ENCODE measurements at regions not wholly inside any gene's neighbourhood (a gene's known extent, or its start where the extent isn't known, plus 50 kb on each side); places are given as distances from the start of the nearest gene placed in this dataset.
A peak's percentile ranks its signal among the peaks of the same experiment; 100 is the strongest.
"Not testable (repeated sequence)": the region's sequence is repeated elsewhere in the genome, so short reads cannot be mapped to it uniquely, and the experiment has no call there.

DNA sequence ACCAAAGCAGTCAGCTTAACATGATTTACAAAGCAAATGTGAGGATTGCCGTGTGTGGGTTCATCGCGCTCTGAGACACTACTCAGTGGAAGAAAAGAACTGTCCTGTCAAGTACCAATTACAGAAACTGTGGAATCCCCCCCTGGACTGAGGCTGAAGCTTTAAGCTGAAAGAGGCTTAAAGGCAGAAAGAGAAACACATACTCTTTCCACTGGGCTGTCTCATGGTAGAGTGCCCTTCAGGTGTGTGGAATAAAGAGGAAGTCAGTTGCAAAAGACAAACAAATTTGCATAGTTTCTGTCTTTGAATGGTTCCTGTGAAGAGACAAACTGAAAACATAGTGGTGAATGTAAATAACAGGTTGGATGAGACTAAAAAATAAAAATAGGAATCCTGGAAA, 560.4 kb upstream of the SYNCRIP start:
- intact Hi-C loops (cut with DNase I) = no loop called here
- Histone ChIP-seq H3K4me1 (replicated peaks) (no peaks in the 10 kb centered on the region), H3K9me3 (no peaks in the 10 kb centered on the region), H3K36me3 (no peaks in the 10 kb centered on the region), H3K4me3 (no peak overlapping the region), H3K27me3 (replicated peaks; ENCODE audit: insufficient read depth) (no peaks in the 10 kb centered on the region), H3K27ac (no peak overlapping the region)
- DNase-seq (ENCODE audit: low spot score) = no peak
- TF ChIP-seq POLR2AphosphoS5 (IDR thresholded peaks at IDR 0.05) (no peak), POLR2A (IDR thresholded peaks at IDR 0.05) (no peak)
- TF ChIP-seq, protein P1, sequence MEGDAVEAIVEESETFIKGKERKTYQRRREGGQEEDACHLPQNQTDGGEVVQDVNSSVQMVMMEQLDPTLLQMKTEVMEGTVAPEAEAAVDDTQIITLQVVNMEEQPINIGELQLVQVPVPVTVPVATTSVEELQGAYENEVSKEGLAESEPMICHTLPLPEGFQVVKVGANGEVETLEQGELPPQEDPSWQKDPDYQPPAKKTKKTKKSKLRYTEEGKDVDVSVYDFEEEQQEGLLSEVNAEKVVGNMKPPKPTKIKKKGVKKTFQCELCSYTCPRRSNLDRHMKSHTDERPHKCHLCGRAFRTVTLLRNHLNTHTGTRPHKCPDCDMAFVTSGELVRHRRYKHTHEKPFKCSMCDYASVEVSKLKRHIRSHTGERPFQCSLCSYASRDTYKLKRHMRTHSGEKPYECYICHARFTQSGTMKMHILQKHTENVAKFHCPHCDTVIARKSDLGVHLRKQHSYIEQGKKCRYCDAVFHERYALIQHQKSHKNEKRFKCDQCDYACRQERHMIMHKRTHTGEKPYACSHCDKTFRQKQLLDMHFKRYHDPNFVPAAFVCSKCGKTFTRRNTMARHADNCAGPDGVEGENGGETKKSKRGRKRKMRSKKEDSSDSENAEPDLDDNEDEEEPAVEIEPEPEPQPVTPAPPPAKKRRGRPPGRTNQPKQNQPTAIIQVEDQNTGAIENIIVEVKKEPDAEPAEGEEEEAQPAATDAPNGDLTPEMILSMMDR (IDR thresholded peaks at IDR 0.05) = no peak
- 88% methylated on average over 3 of the region's 3 CpGs for WGBS

DNA sequence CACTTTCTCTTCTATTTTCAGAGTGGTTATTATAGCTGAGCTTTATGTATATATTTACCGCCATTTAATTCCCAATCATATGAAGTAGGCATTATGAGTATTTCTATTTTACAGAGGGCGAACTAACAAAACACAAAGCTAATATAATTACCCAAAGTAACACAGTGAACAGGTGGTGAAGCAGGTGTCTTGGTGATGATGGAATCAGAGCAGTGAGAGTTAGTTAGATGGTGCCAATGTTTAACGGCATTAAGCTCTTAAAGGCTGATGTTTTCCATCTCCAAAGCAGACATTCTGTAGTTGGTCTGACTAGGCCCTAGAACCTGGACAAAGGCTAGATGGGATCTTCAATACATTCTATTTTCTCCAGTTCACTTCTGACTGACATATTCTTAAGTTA, 551.1 kb upstream of the SYNCRIP start:
- WGBS = 85% methylated on average over 3 of the region's 3 CpGs
- DNase-seq (ENCODE audit: low spot score) = no peak
- no peak for TF ChIP-seq POLR2AphosphoS5 (IDR thresholded peaks at IDR 0.05)
- TF ChIP-seq POLR2A (IDR thresholded peaks at IDR 0.05) = no peak
- TF ChIP-seq, protein P1 (IDR thresholded peaks at IDR 0.05) = no peak

DNA sequence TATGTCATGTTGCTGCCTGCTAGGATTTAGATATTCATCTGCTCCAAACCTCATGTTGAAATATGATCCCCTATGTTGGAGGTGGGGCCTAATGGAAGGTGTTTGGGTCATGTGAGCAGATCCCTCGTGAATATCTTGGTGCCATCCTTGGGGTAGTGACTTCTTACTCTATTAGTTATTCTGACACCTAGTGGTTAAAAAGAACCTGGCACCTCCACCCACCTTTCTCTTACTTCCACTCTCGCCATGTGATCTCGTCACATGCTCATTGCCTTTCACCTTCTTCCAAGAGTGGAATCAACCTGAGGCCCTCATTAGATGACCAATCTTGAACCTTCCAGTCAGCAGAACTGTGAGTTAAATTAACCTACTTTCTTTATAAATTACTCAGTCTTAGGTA, 549.4 kb upstream of the SYNCRIP start:
- no peaks in the 10 kb centered on the region for H3K9me3 ChIP-seq
- no peak overlapping the region for H3K27ac ChIP-seq
- H3K36me3 ChIP-seq = no peaks in the 10 kb centered on the region
- H3K27me3 ChIP-seq (replicated peaks; ENCODE audit: insufficient read depth) = no peaks in the 10 kb centered on the region
- H3K4me1 ChIP-seq (replicated peaks) = no peaks in the 10 kb centered on the region
- no peak for TF ChIP-seq POLR2AphosphoS5 (IDR thresholded peaks at IDR 0.05)
- no peak for TF ChIP-seq POLR2A (IDR thresholded peaks at IDR 0.05)
- TF ChIP-seq, protein P1 (IDR thresholded peaks at IDR 0.05) = peak in 3 of 4 experiments; percentile 20 to 37 (median 26)
- intact Hi-C loops (cut with DNase I) = no loop called here
- peak; percentile 9 for DNase-seq (ENCODE audit: low spot score)
- H3K4me3 ChIP-seq = no peak overlapping the region
- 68% methylated on average over 3 of the region's 3 CpGs for WGBS

More for the DNA sequence above, 551.1 kb upstream of the SYNCRIP start:
- Histone ChIP-seq H3K27ac (no peak overlapping the region), H3K4me1 (replicated peaks) (no peaks in the 10 kb centered on the region), H3K9me3 (no peaks in the 10 kb centered on the region), H3K36me3 (no peaks in the 10 kb centered on the region), H3K27me3 (replicated peaks; ENCODE audit: insufficient read depth) (no peaks in the 10 kb centered on the region), H3K4me3 (no peak overlapping the region)
- intact Hi-C loops (cut with DNase I) = no loop called here

DNA sequence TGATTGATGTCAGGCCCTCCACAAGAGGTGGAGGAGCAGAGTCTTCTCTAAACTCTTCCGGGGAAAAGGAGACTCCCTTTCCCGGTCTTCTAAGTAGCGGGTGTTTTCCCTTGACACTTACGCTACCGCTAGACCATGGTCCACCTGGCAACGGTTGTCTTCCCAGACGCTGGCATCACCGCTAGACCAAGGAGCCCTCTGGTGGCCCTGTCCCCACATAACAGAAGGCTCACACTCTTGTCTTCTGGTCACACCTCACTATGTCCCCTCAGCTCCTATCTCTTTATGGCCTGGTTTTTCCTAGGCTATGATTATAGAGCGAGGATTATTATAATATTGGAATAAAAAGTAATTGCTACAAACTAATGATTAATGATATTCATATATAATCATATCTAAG, 532.5 kb upstream of the SYNCRIP start:
- H3K36me3 ChIP-seq; H3K27ac ChIP-seq; H3K4me1 ChIP-seq (replicated peaks); H3K9me3 ChIP-seq; intact Hi-C loops (cut with DNase I); H3K4me3 ChIP-seq; H3K27me3 ChIP-seq (replicated peaks; ENCODE audit: insufficient read depth): not testable (repeated sequence)
- TF ChIP-seq, protein P1 (IDR thresholded peaks at IDR 0.05) = peak in 3 of 4 experiments; percentile 16 to 29 (median 17)
- WGBS = 64% methylated on average over 9 of the region's 9 CpGs
- peak; percentile 15 for DNase-seq (ENCODE audit: low spot score)

DNA sequence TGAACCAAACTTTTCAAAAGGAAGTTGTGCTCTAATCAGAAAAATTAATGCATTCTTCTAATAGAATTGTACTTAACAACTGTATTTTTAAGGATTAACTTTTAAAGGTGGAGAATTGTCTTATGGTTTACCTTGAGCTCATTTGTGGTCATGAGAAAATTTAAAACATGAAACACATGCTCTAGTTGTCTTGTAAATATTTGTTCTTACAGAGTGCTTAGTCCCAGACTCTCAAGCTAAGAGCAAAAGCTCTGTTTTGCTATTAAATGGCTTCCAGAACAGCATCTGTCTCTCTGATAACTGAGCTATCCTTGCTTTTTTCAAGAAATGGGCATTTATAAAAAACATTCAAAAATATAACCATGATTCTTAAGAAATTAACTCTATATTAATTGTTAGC, 512.2 kb upstream of the SYNCRIP start:
- DNase-seq (ENCODE audit: low spot score) = no peak
- TF ChIP-seq, protein P1 (IDR thresholded peaks at IDR 0.05) = no peak
- TF ChIP-seq POLR2AphosphoS5 (IDR thresholded peaks at IDR 0.05) = no peak
- no peak for TF ChIP-seq POLR2A (IDR thresholded peaks at IDR 0.05)
- no peaks in the 10 kb centered on the region for H3K36me3 ChIP-seq
- no peaks in the 10 kb centered on the region for H3K9me3 ChIP-seq
- no peaks in the 10 kb centered on the region for H3K27me3 ChIP-seq (replicated peaks; ENCODE audit: insufficient read depth)
- no peaks in the 10 kb centered on the region for H3K4me1 ChIP-seq (replicated peaks)
- intact Hi-C loops (cut with DNase I) = no loop called here
- no peak overlapping the region for H3K27ac ChIP-seq
- no peak overlapping the region for H3K4me3 ChIP-seq

Measured in prostate gland (tissue), 2 donors.